D721Med (cell line): ENCODE measurements at regions not wholly inside any gene's neighbourhood (a gene's known extent, or its start where the extent isn't known, plus 50 kb on each side); places are given as distances from the start of the nearest gene placed in this dataset.

Experiments used
- DNase-seq: peaks from one replicate; pipeline ENCODE4 v3.0.0; 2011; ENCODE audit warnings: low spot score; ENCODE audit not compliant: insufficient read length
- FAIRE-seq: peaks from 2 replicates; lab custom pipeline; 2011; peaks lifted over from hg19 to GRCh38; lab: Jason Lieb, UNC
- TF ChIP-seq, protein P1 (sequence below): IDR thresholded peaks from 2 replicates; pipeline ENCODE4 v1.5.1; 2012; ENCODE audit warnings: mild to moderate bottlenecking, control low read depth; ENCODE audit not compliant: insufficient read depth; ENCODE audit errors: missing control alignments

- FAIRE-seq = no peak
- TF ChIP-seq, protein P1, sequence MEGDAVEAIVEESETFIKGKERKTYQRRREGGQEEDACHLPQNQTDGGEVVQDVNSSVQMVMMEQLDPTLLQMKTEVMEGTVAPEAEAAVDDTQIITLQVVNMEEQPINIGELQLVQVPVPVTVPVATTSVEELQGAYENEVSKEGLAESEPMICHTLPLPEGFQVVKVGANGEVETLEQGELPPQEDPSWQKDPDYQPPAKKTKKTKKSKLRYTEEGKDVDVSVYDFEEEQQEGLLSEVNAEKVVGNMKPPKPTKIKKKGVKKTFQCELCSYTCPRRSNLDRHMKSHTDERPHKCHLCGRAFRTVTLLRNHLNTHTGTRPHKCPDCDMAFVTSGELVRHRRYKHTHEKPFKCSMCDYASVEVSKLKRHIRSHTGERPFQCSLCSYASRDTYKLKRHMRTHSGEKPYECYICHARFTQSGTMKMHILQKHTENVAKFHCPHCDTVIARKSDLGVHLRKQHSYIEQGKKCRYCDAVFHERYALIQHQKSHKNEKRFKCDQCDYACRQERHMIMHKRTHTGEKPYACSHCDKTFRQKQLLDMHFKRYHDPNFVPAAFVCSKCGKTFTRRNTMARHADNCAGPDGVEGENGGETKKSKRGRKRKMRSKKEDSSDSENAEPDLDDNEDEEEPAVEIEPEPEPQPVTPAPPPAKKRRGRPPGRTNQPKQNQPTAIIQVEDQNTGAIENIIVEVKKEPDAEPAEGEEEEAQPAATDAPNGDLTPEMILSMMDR = no peak
- no peak for DNase-seq
Measured at GRCh38 chr15:57767481-57767880, 61.0 kb downstream of the POLR2M start.

DNA sequence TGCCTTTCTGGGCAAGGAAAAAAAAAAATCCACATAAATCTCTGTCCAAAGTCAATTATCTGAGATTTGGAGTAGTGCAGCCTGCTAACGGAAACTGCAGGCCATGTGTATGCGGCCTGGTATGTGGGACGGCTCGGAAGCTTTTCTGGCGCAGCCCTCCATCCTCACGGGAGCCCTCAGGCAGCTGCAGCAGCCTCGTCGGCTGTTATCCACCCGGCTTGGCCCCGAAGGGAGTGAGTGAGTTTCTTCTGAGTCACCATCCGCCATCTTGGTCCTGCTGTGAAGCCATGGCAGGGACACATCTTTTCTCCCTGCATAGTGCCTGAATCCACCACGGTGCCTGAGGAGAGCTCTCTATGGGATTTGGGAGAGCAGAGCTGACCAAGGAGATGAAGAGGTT lies 62.8 kb downstream of the POLR2M start:
- TF ChIP-seq, protein P1 = no peak
- DNase-seq (no peak), FAIRE-seq (no peak)

DNA sequence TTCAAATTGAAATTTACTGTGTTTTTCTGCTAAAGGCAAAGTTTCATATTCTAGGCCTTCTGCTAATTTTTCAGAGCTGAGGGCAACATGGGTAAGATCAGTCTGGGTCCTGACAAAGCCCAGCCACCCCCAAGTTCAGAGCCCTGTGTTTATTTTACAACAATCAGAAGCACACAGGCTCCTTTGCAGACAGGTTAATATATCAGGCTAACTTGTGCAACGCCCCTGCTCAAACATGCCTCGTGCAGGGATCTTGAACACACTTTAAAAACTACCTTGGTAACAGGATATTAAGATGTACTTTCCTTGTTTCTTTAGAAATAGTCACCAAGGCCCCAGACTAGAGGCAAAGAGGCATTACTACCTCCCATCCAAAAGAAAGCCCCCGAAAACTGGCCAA lies 64.0 kb downstream of the POLR2M start:
- FAIRE-seq = no peak
- TF ChIP-seq, protein P1 = no peak
- no peak for DNase-seq

- DNase-seq (no peak), FAIRE-seq (no peak)
Measured at GRCh38 chr15:57772223-57772957, 65.9 kb downstream of the POLR2M start.

DNA sequence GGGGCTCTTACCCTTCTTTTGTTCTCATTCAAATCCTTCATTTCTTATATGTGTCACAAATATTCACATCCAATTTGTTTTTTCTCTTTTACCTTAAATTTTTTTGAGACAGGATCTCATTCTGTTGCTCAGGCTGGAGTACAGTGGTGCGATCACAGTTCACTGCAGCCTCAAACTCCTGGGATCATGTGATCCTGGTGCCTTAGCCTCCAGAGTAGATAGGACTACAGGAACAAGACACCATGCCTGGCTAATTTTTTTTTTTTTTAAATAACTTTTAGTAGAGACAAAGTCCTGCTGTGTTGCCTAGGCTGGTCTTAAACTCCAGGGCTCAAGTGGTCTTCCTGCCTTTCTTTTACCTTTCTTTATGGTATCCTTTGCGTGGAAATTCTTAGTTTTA lies 66.5 kb downstream of the POLR2M start:
- no peak for FAIRE-seq
- TF ChIP-seq, protein P1 = no peak
- DNase-seq = no peak

More at GRCh38 chr15:57772223-57772957, 65.9 kb downstream of the POLR2M start:
- TF ChIP-seq, protein P1 = no peak

DNA sequence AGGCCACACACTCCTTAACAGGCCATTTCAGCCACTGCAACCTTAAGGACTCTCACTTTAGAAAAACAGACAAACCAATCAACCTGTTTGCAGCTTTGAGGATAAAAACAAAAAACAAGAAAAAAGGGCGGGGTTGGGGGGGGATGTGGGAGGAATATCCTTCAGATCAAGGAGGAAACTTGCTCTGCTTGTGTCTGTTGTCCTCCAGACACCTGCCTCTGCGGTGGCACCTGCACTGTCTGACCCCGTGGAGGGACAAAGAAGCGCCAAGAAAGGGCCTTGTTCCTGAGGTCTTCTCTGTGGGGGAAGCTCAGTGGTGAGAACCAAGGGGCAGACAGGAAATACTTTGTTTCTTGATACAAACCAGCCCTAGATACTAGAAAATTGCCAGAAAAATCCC lies 70.5 kb downstream of the POLR2M start:
- TF ChIP-seq, protein P1 = no peak

GRCh38 chr15:57780471-57780870 lies 74.0 kb downstream of the POLR2M start:
- FAIRE-seq (no peak), DNase-seq (no peak)
- TF ChIP-seq, protein P1 = no peak

More for the DNA sequence above, 70.5 kb downstream of the POLR2M start:
- DNase-seq = no peak
- no peak for FAIRE-seq
